Activated naive CD4-positive, alpha-beta T cell treated with anti-CD3 and anti-CD28 coated beads, Interleukin-2, amount 10 ng/mL, durations not matched to agents 7 days and 5 days (primary cell): ENCODE measurements at regions not wholly inside any gene's neighbourhood (a gene's known extent, or its start where the extent isn't known, plus 50 kb on each side); places are given as distances from the start of the nearest gene placed in this dataset.
"Not testable (repeated sequence)": the region's sequence is repeated elsewhere in the genome, so short reads cannot be mapped to it uniquely, and the experiment has no call there.

Experiments
- CTCF ChIA-PET: fragments of 350-600 bp; sonication (Branson Sonifier 250); formaldehyde crosslinking; loops from one replicate; lab custom pipeline; 2021; ENCODE audit warnings: antibody characterized with exemption; lab: Charles Lee
- DNase-seq: peaks from one replicate; pipeline ENCODE4 v3.0.0-alpha.2; 2020
- H3K27ac Mint-ChIP-seq: one replicate; pipeline ENCODE4 v1.8.0; 2021; ENCODE audit warnings: mild to moderate bottlenecking, moderate library complexity, mixed read lengths
- H3K27me3 Mint-ChIP-seq: one replicate; pipeline ENCODE4 v1.8.0; 2021; ENCODE audit warnings: mild to moderate bottlenecking, mixed read lengths
- H3K36me3 Mint-ChIP-seq: one replicate; pipeline ENCODE4 v1.8.0; 2021; ENCODE audit warnings: mixed read lengths
- H3K4me1 Mint-ChIP-seq: one replicate; pipeline ENCODE4 v1.8.0; 2021; ENCODE audit warnings: mixed read lengths
- H3K4me3 Mint-ChIP-seq: one replicate; pipeline ENCODE4 v1.8.0; 2021; ENCODE audit warnings: mild to moderate bottlenecking, moderate library complexity, mixed read lengths
- H3K9me3 Mint-ChIP-seq: one replicate; pipeline ENCODE4 v1.8.0; 2021; ENCODE audit warnings: mixed read lengths

- H3K27me3 Mint-ChIP-seq, result no peaks in the 10 kb centered on the region
- no peak for DNase-seq
- CTCF ChIA-PET, result no interaction called here
- peaks cover 13% of the 10 kb centered on the region for H3K9me3 Mint-ChIP-seq
- no peaks in the 10 kb centered on the region for H3K36me3 Mint-ChIP-seq
- H3K4me3 Mint-ChIP-seq, result no peak overlapping the region
- H3K27ac Mint-ChIP-seq, result no peak overlapping the region
- H3K4me1 Mint-ChIP-seq, result no peaks in the 10 kb centered on the region
These were observed 1621.5 kb upstream of the FLRT2 start for GRCh38 chr14:83908419-83908818.

GRCh38 chr14:83909507-83909906 lies 1620.4 kb upstream of the FLRT2 start:
- Mint-ChIP-seq H3K36me3 (no peaks in the 10 kb centered on the region), H3K27ac (no peak overlapping the region), H3K4me1 (no peaks in the 10 kb centered on the region), H3K27me3 (no peaks in the 10 kb centered on the region), H3K9me3 (peaks cover 15% of the 10 kb centered on the region), H3K4me3 (no peak overlapping the region)
- no peak for DNase-seq
- CTCF ChIA-PET, result no interaction called here

GRCh38 chr14:83912032-83912642 lies 1617.8 kb upstream of the FLRT2 start:
- CTCF ChIA-PET, result no interaction called here
- Mint-ChIP-seq H3K9me3 (peaks cover 21% of the 10 kb centered on the region), H3K4me1 (no peaks in the 10 kb centered on the region), H3K4me3 (no peak overlapping the region), H3K36me3 (no peaks in the 10 kb centered on the region), H3K27ac (no peak overlapping the region), H3K27me3 (no peaks in the 10 kb centered on the region)
- DNase-seq, result no peak

- CTCF ChIA-PET, result no interaction called here
- peaks cover 19% of the 10 kb centered on the region for H3K9me3 Mint-ChIP-seq
- no peak for DNase-seq
- H3K27ac Mint-ChIP-seq, result no peak overlapping the region
- H3K27me3 Mint-ChIP-seq, result no peaks in the 10 kb centered on the region
- H3K4me3 Mint-ChIP-seq, result no peak overlapping the region
- no peaks in the 10 kb centered on the region for H3K36me3 Mint-ChIP-seq
- no peaks in the 10 kb centered on the region for H3K4me1 Mint-ChIP-seq
These were observed 1616.5 kb upstream of the FLRT2 start for GRCh38 chr14:83913476-83913875.

- Mint-ChIP-seq H3K27me3 (no peaks in the 10 kb centered on the region), H3K36me3 (no peaks in the 10 kb centered on the region), H3K4me3 (no peak overlapping the region), H3K9me3 (peaks cover 11% of the 10 kb centered on the region), H3K27ac (no peak overlapping the region), H3K4me1 (no peaks in the 10 kb centered on the region)
- CTCF ChIA-PET, result no interaction called here
- no peak for DNase-seq
These were observed 1611.4 kb upstream of the FLRT2 start for GRCh38 chr14:83918546-83918945.

- H3K27me3 Mint-ChIP-seq, DNase-seq, H3K27ac Mint-ChIP-seq, CTCF ChIA-PET, H3K9me3 Mint-ChIP-seq, H3K36me3 Mint-ChIP-seq, H3K4me1 Mint-ChIP-seq, H3K4me3 Mint-ChIP-seq: not testable (repeated sequence)
These were observed 1610.3 kb upstream of the FLRT2 start for GRCh38 chr14:83919675-83920074.

- CTCF ChIA-PET, result no interaction called here
- Mint-ChIP-seq H3K4me3 (no peak overlapping the region), H3K27me3 (no peaks in the 10 kb centered on the region), H3K27ac (no peak overlapping the region), H3K9me3 (peaks cover 4% of the 10 kb centered on the region), H3K36me3 (no peaks in the 10 kb centered on the region), H3K4me1 (no peaks in the 10 kb centered on the region)
- DNase-seq, result no peak
These were observed 1606.1 kb upstream of the FLRT2 start for GRCh38 chr14:83923842-83924241.

- Mint-ChIP-seq H3K36me3 (no peaks in the 10 kb centered on the region), H3K27ac (no peak overlapping the region), H3K4me1 (no peaks in the 10 kb centered on the region), H3K9me3 (peaks cover 4% of the 10 kb centered on the region), H3K4me3 (no peak overlapping the region), H3K27me3 (no peaks in the 10 kb centered on the region)
- CTCF ChIA-PET, result no interaction called here
- DNase-seq, result no peak
These were observed 1605.7 kb upstream of the FLRT2 start for GRCh38 chr14:83924259-83924658.

- Mint-ChIP-seq H3K27ac (no peak overlapping the region), H3K4me1 (no peaks in the 10 kb centered on the region), H3K27me3 (no peaks in the 10 kb centered on the region), H3K9me3 (peaks cover 19% of the 10 kb centered on the region), H3K4me3 (no peak overlapping the region), H3K36me3 (no peaks in the 10 kb centered on the region)
- CTCF ChIA-PET, result no interaction called here
- no peak for DNase-seq
These were observed 1589.7 kb upstream of the FLRT2 start for GRCh38 chr14:83940253-83940652.

- no peaks in the 10 kb centered on the region for H3K4me1 Mint-ChIP-seq
- CTCF ChIA-PET, result no interaction called here
These were observed 1571.6 kb upstream of the FLRT2 start for GRCh38 chr14:83958359-83958758.

GRCh38 chr14:83960832-83961512 lies 1569.0 kb upstream of the FLRT2 start:
- CTCF ChIA-PET, result no interaction called here
- Mint-ChIP-seq H3K4me1 (no peaks in the 10 kb centered on the region), H3K27me3 (no peaks in the 10 kb centered on the region), H3K27ac (no peak overlapping the region), H3K4me3 (no peak overlapping the region), H3K36me3 (no peaks in the 10 kb centered on the region), H3K9me3 (peaks cover 19% of the 10 kb centered on the region)
- DNase-seq, result no peak

More at GRCh38 chr14:83958359-83958758, 1571.6 kb upstream of the FLRT2 start:
- no peaks in the 10 kb centered on the region for H3K36me3 Mint-ChIP-seq
- no peak overlapping the region for H3K4me3 Mint-ChIP-seq
- H3K27me3 Mint-ChIP-seq, result no peaks in the 10 kb centered on the region
- peaks cover 21% of the 10 kb centered on the region for H3K9me3 Mint-ChIP-seq
- DNase-seq, result no peak
- H3K27ac Mint-ChIP-seq, result no peak overlapping the region

- Mint-ChIP-seq H3K27ac (no peak overlapping the region), H3K36me3 (no peaks in the 10 kb centered on the region), H3K4me1 (no peaks in the 10 kb centered on the region), H3K9me3 (peaks cover 21% of the 10 kb centered on the region), H3K4me3 (no peak overlapping the region), H3K27me3 (no peaks in the 10 kb centered on the region)
- DNase-seq, result no peak
- CTCF ChIA-PET, result no interaction called here
These were observed 1559.9 kb upstream of the FLRT2 start for GRCh38 chr14:83969998-83970397.

GRCh38 chr14:83972631-83973030 lies 1557.3 kb upstream of the FLRT2 start:
- CTCF ChIA-PET, result no interaction called here
- no peaks in the 10 kb centered on the region for H3K4me1 Mint-ChIP-seq
- no peak for DNase-seq
- H3K27ac Mint-ChIP-seq, result no peak overlapping the region
- H3K27me3 Mint-ChIP-seq, result no peaks in the 10 kb centered on the region
- no peak overlapping the region for H3K4me3 Mint-ChIP-seq
- H3K36me3 Mint-ChIP-seq, result no peaks in the 10 kb centered on the region
- peaks cover 22% of the 10 kb centered on the region for H3K9me3 Mint-ChIP-seq

GRCh38 chr14:83974647-83975163 lies 1555.2 kb upstream of the FLRT2 start:
- Mint-ChIP-seq H3K4me3 (no peak overlapping the region), H3K9me3 (peaks cover 20% of the 10 kb centered on the region), H3K27ac (no peak overlapping the region), H3K4me1 (no peaks in the 10 kb centered on the region), H3K36me3 (no peaks in the 10 kb centered on the region), H3K27me3 (no peaks in the 10 kb centered on the region)
- DNase-seq, result no peak
- CTCF ChIA-PET, result no interaction called here

- no peaks in the 10 kb centered on the region for H3K36me3 Mint-ChIP-seq
- no peaks in the 10 kb centered on the region for H3K27me3 Mint-ChIP-seq
- no peak for DNase-seq
- no peak overlapping the region for H3K4me3 Mint-ChIP-seq
- H3K9me3 Mint-ChIP-seq, result peaks cover 20% of the 10 kb centered on the region
- H3K4me1 Mint-ChIP-seq, result no peaks in the 10 kb centered on the region
- H3K27ac Mint-ChIP-seq, result no peak overlapping the region
- CTCF ChIA-PET, result no interaction called here
These were observed 1554.5 kb upstream of the FLRT2 start for GRCh38 chr14:83975435-83975834.
